ENCODE measurements at regions not wholly inside any gene's neighbourhood (a gene's known extent, or its start where the extent isn't known, plus 50 kb on each side); places are given as distances from the start of the nearest gene placed in this dataset.
A peak's percentile ranks its signal among the peaks of the same experiment; 100 is the strongest.
"Not testable (repeated sequence)": the region's sequence is repeated elsewhere in the genome, so short reads cannot be mapped to it uniquely, and the experiment has no call there.

GRCh38 chr7:142513178-142513955 lies 235.9 kb upstream of the PRSS1 start:
- Histone ChIP-seq H3K36me3 (no peaks in the 10 kb centered on the region), H3K4me1 (peaks cover 0 to 4% (median 0%) of the 10 kb centered on the region in 4 donors), H3K27me3 (peaks cover 0 to 13% (median 0%) of the 10 kb centered on the region in 3 donors), H3K9me3 (no peaks in the 10 kb centered on the region), H3K27ac (no peak overlapping the region), H3K4me3 (no peak overlapping the region)
- 70 to 78% (median 72%) methylated on average over 5 of the region's 5 CpGs for WGBS, 5 donors
- TF ChIP-seq CTCF (IDR thresholded peaks at IDR 0.05) (no peak), EP300 (IDR thresholded peaks at IDR 0.05) (no peak), POLR2A (IDR thresholded peaks at IDR 0.05) (no peak), POLR2AphosphoS5 (IDR thresholded peaks at IDR 0.05) (no peak)
- intact Hi-C loops (cut with DNase I; ENCODE audit: low total_unique reads), result no loop called here
- no peak for DNase-seq

GRCh38 chr7:142511801-142512200 lies 237.5 kb upstream of the PRSS1 start:
- H3K4me1 ChIP-seq, result peaks cover 0 to 4% (median 0%) of the 10 kb centered on the region in 4 donors
- TF ChIP-seq POLR2A (IDR thresholded peaks at IDR 0.05), result no peak
- no peak for TF ChIP-seq CTCF (IDR thresholded peaks at IDR 0.05)
- TF ChIP-seq EP300 (IDR thresholded peaks at IDR 0.05), result no peak
- no peak for TF ChIP-seq POLR2AphosphoS5 (IDR thresholded peaks at IDR 0.05)
- H3K4me3 ChIP-seq, result no peak overlapping the region
- H3K27me3 ChIP-seq, result peaks cover 0 to 16% (median 0%) of the 10 kb centered on the region in 3 donors
- intact Hi-C loops (cut with DNase I; ENCODE audit: low total_unique reads), result no loop called here
- H3K9me3 ChIP-seq, result no peaks in the 10 kb centered on the region
- no peaks in the 10 kb centered on the region for H3K36me3 ChIP-seq
- no peak for DNase-seq
- 84 to 93% (median 86%) methylated on average over 7 of the region's 7 CpGs for WGBS, 5 donors
- H3K27ac ChIP-seq, result no peak overlapping the region

DNA sequence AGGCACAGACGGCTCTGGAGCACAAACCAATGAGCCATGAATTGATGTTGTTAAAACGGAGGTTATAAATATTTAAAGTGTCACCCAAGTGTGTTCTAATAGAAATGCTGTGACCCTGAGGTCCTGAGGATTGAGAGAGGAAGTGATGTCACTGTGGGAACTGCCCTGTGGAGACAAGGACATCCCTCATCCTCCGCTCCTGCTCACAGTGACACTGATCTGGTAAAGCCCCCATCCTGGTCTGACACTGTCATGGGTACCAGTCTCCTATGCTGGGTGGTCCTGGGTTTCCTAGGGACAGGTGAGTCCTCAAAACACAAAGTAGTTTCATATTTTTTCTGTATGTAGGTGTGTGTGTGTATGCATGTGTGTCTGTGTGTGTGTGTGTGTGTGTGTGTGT lies 237.9 kb upstream of the PRSS1 start:
- no peak overlapping the region for H3K27ac ChIP-seq
- no peaks in the 10 kb centered on the region for H3K36me3 ChIP-seq
- H3K4me1 ChIP-seq, result peaks cover 0 to 4% (median 0%) of the 10 kb centered on the region in 4 donors
- no peak for TF ChIP-seq POLR2A (IDR thresholded peaks at IDR 0.05)
- TF ChIP-seq EP300 (IDR thresholded peaks at IDR 0.05), result no peak
- no peak for DNase-seq
- 62 to 78% (median 71%) methylated on average over 3 of the region's 3 CpGs for WGBS, 5 donors
- H3K4me3 ChIP-seq, result no peak overlapping the region
- intact Hi-C loops (cut with DNase I; ENCODE audit: low total_unique reads), result no loop called here
- peaks cover 0 to 19% (median 0%) of the 10 kb centered on the region in 3 donors for H3K27me3 ChIP-seq
- no peaks in the 10 kb centered on the region for H3K9me3 ChIP-seq

GRCh38 chr7:142509235-142509634 lies 240.0 kb upstream of the PRSS1 start:
- WGBS, 5 donors, result 49 to 71% (median 64%) methylated on average over 3 of the region's 3 CpGs
- H3K27ac ChIP-seq, H3K9me3 ChIP-seq: not testable (repeated sequence)

GRCh38 chr7:142508251-142508650 lies 241.0 kb upstream of the PRSS1 start:
- Histone ChIP-seq H3K27ac (peak overlapping the region in 2 of 5 donors; percentile 22 to 68), H3K4me1 (no peaks in the 10 kb centered on the region), H3K9me3 (no peaks in the 10 kb centered on the region), H3K27me3 (peaks cover 0 to 31% (median 0%) of the 10 kb centered on the region in 3 donors), H3K4me3 (no peak overlapping the region), H3K36me3 (no peaks in the 10 kb centered on the region)
- TF ChIP-seq POLR2AphosphoS5 (IDR thresholded peaks at IDR 0.05), result peak in 2 of 3 donors; percentile 14 to 60
- no peak for TF ChIP-seq CTCF (IDR thresholded peaks at IDR 0.05)
- TF ChIP-seq POLR2A (IDR thresholded peaks at IDR 0.05), result no peak
- no peak for TF ChIP-seq EP300 (IDR thresholded peaks at IDR 0.05)
- 50 to 66% (median 52%) methylated on average over 4 of the region's 4 CpGs for WGBS, 5 donors
- DNase-seq, result peak; percentile 42 to 51
- intact Hi-C loops (cut with DNase I; ENCODE audit: low total_unique reads), result no loop called here

More at GRCh38 chr7:142509235-142509634, 240.0 kb upstream of the PRSS1 start:
- peaks cover 0 to 29% (median 0%) of the 10 kb centered on the region in 3 donors for H3K27me3 ChIP-seq
- H3K4me3 ChIP-seq; intact Hi-C loops (cut with DNase I; ENCODE audit: low total_unique reads); DNase-seq; H3K4me1 ChIP-seq; H3K36me3 ChIP-seq: not testable (repeated sequence)
